Heart left ventricle (tissue), 13 donors: ENCODE measurements at regions not wholly inside any gene's neighbourhood (a gene's known extent, or its start where the extent isn't known, plus 50 kb on each side); places are given as distances from the start of the nearest gene placed in this dataset.
"Not testable (repeated sequence)": the region's sequence is repeated elsewhere in the genome, so short reads cannot be mapped to it uniquely, and the experiment has no call there.

Experiments used
- CTCF ChIP-seq, 12 donors: fragments of 200-600 bp; sonication (generic) in 4 of 12; IDR thresholded peaks; one replicate each; pipeline versions ENCODE4 v1.5.0 to v1.8.0; 2018 to 2022; ENCODE audit warnings: antibody characterized with exemption in 12 of 12, mild to moderate bottlenecking in 5 of 12
- POLR2A ChIP-seq, 2 donors: fragments of 450-650 bp; IDR thresholded peaks; one replicate each; pipeline ENCODE4 v1.6.1; 2017; ENCODE audit warnings: antibody characterized with exemption in 2 of 2, mild to moderate bottlenecking in 2 of 2, moderate library complexity in 2 of 2
- donor health status: ischemic (EF 13 %, LVEDD 7.1; RV severe dilation, severe dysfunction).
- donor health status: DM: no; HTN: yes; CAD: no.
- donor health status: DM: no; HTN: no; CAD: no.
- donor health status: ischemic (EF 25% LVEDD 6.9; RV normal size, moderate dysfunction).
- donor health status: ischemic (EF 25% LVEDD 5.7; RV mildly dilated, moderate dysfunction).
- donor health status: ischemic (EF 35%, LVEDD 5.7; RV mildly dilated, moderate dysfunction).
- donor health status: nonischemic (EF 11% LVEDD 7.7; RV severe dilation, severe dysfunction).
- donor health status: DM: yes; HTN: yes; CAD: no.
- donor health status: PGD.
- donor health status: ischemic (EF 29% LVEDD 5.4; RV normal size, mild dysfunction).
- donor health status: nonischemic (EF 23%, LVEDD 6.1; RV moderate dilation, normal function).

- TF ChIP-seq POLR2A, CTCF (IDR thresholded peaks at IDR 0.05): not testable (repeated sequence)
These were observed 2997.8 kb upstream of the TEKT4 start for GRCh38 chr2:91873416-91873815.
